ENCODE measurements at regions not wholly inside any gene's neighbourhood (a gene's known extent, or its start where the extent isn't known, plus 50 kb on each side); places are given as distances from the start of the nearest gene placed in this dataset.

DNA sequence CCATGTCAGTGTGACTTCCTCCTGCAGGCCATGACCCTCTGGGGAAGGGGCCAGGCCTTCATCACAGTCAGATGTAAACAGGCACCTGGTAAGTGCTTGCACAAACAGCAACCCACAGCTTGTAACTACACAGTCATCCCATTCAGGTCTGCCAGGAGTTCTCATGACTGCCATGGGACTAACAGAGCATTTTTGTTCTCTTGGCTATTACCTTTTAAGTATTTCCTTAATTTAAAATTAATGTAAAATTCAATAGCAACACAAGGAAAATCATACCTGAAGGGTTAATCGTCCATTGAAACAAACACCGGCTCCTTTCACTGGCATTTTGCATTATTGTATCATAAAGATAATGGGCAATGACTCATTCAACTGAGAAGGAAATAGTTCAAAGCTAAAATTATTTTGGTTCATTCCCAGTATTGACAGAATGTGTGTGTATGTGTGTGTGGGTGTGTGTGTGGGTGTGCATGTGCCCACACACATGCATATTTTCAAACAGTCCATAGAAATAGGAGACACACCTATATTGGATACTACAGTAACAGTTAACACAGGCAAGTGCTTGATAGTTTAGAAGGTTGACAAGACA is 307.9 kb downstream of the WDR11 start (continued):
- TF ChIP-seq SP1 (IDR thresholded peaks at IDR 0.05; ENCODE audit: low read depth) = peak; percentile 76
- TF ChIP-seq, protein P1, sequence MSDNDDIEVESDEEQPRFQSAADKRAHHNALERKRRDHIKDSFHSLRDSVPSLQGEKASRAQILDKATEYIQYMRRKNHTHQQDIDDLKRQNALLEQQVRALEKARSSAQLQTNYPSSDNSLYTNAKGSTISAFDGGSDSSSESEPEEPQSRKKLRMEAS (IDR thresholded peaks at IDR 0.05) = no peak; the same call in 1 of the 2 replicates
- TF ChIP-seq EZH2phosphoT487 (IDR thresholded peaks at IDR 0.05; ENCODE audit: borderline replicate concordance) = no peak
- TF ChIP-seq TCF7L2 (IDR thresholded peaks at IDR 0.05; ENCODE audit: borderline replicate concordance, extremely low read depth, insufficient read depth, insufficient read length) = no peak
- TF ChIP-seq, protein P2, sequence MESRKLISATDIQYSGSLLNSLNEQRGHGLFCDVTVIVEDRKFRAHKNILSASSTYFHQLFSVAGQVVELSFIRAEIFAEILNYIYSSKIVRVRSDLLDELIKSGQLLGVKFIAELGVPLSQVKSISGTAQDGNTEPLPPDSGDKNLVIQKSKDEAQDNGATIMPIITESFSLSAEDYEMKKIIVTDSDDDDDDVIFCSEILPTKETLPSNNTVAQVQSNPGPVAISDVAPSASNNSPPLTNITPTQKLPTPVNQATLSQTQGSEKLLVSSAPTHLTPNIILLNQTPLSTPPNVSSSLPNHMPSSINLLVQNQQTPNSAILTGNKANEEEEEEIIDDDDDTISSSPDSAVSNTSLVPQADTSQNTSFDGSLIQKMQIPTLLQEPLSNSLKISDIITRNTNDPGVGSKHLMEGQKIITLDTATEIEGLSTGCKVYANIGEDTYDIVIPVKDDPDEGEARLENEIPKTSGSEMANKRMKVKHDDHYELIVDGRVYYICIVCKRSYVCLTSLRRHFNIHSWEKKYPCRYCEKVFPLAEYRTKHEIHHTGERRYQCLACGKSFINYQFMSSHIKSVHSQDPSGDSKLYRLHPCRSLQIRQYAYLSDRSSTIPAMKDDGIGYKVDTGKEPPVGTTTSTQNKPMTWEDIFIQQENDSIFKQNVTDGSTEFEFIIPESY (IDR thresholded peaks at IDR 0.05; ENCODE audit: extremely low read depth, insufficient replicate concordance, low read length) = no peak
- no peak for TF ChIP-seq SIN3A (IDR thresholded peaks at IDR 0.05; ENCODE audit: low read depth)
- no peak for TF ChIP-seq ELF1 (IDR thresholded peaks at IDR 0.05; ENCODE audit: borderline replicate concordance, low read depth)
- TF ChIP-seq RAD21 (IDR thresholded peaks at IDR 0.05; ENCODE audit: low read depth) = no peak

DNA sequence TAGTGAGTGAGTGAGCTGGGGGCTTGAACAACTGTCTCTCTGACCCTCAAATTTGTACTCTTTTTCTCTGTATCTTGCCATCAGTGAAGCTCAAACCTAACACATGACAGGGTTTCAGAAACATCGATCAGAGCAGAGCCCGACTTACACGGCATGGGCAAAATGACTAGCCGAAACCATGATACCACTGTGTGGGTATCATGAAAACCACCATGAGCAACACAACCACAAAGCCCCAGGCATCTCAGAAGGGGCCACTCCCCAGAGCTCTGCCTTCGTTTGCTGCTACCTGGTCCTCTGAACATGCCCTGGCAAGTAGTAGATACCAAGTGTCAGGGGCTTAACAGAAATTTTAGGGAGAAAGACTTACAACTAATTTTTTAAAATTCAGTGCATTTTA is 308.5 kb downstream of the WDR11 start:
- intact Hi-C loops (cut with micrococcal nuclease) = loop anchor here (10.0 kb wide), 2 partner anchors 215 to 735 kb away; no protein-coding TSS in a partner anchor
- H3K27ac ChIP-seq (ENCODE audit: low read depth, low read length) = no peak overlapping the region
- H3K4me1 ChIP-seq (ENCODE audit: control insufficient read depth in 1 of 2, insufficient read depth in 2 of 2, low read length in 2 of 2) = peaks cover 16 to 27% of the 10 kb centered on the region in 2 experiments
- peaks cover 0 to 4% of the 10 kb centered on the region in 2 experiments; a peak in 1 of 4 replicates for H3K9me3 ChIP-seq (ENCODE audit: control insufficient read depth in 1 of 2, insufficient read depth in 1 of 2, low read depth in 1 of 2, low read length in 2 of 2)
- H2AFZ ChIP-seq (ENCODE audit: low read depth, low read length, poor library complexity, severe bottlenecking) = no peak overlapping the region
- H4K20me1 ChIP-seq (ENCODE audit: insufficient read depth) = no peaks in the 10 kb centered on the region
- no peaks in the 10 kb centered on the region for H3K36me3 ChIP-seq (ENCODE audit: control insufficient read depth in 1 of 2, insufficient read depth in 2 of 2, low read length in 2 of 2)
- no TSS peak for BruUV-seq (replicated peaks)
- H3K9ac ChIP-seq (ENCODE audit: low read length) = no peak overlapping the region
- H3K4me2 ChIP-seq (ENCODE audit: low read length) = peak overlapping the region; percentile 55
- CTCF ChIA-PET = interaction anchor here (1.0 to 1.5 kb wide), 2 partner anchors 503 to 741 kb away, joined by 3 read pairs; no protein-coding TSS in a partner anchor
- H3K27me3 ChIP-seq (ENCODE audit: insufficient read depth, low read length) = no peaks in the 10 kb centered on the region
- no peaks in the 10 kb centered on the region for H3K9me2 ChIP-seq (ENCODE audit: insufficient read depth)
- ATAC-seq (peak; percentile 8; the same call in 1 of the 2 replicates), DNase-seq (ENCODE audit: low read depth, low spot score) (no peak)
- RAD21 ChIA-PET (ENCODE audit: low non-redundant PET in 1 of 2, low total read pairs in 2 of 2, uncharacterized antibody in 2 of 2, unreplicated experiment in 2 of 2) = no interaction called here
- no peaks in the 10 kb centered on the region for H3K79me2 ChIP-seq (ENCODE audit: insufficient read depth, low read length)
- POLR2A ChIA-PET = no interaction called here
- H3K4me3 ChIP-seq (replicated peaks in 1 of 2; ENCODE audit: low read depth in 1 of 2, low read length in 2 of 2) = no peak overlapping the region
- TF ChIP-seq EGR1 (IDR thresholded peaks at IDR 0.05; ENCODE audit: low read depth) (no peak), POLR2A (IDR thresholded peaks at IDR 0.05; ENCODE audit: borderline replicate concordance, extremely low read depth, insufficient read depth, insufficient read length) (no peak), CBX3 (IDR thresholded peaks at IDR 0.05; ENCODE audit: low read depth) (no peak), EZH2 (IDR thresholded peaks at IDR 0.05) (no peak), ELF1 (IDR thresholded peaks at IDR 0.05; ENCODE audit: borderline replicate concordance, low read depth) (no peak), EZH2phosphoT487 (IDR thresholded peaks at IDR 0.05; ENCODE audit: borderline replicate concordance) (no peak), FOSL1 (IDR thresholded peaks at IDR 0.05; ENCODE audit: low read depth) (no peak), ZNF274 (IDR thresholded peaks at IDR 0.05; ENCODE audit: low read depth, low read length) (no peak), YY1 (IDR thresholded peaks at IDR 0.05; ENCODE audit: extremely low read depth, insufficient replicate concordance, low read depth, low read length) (no peak), SP1 (IDR thresholded peaks at IDR 0.05; ENCODE audit: low read depth) (no peak)
- TF ChIP-seq, protein P3, sequence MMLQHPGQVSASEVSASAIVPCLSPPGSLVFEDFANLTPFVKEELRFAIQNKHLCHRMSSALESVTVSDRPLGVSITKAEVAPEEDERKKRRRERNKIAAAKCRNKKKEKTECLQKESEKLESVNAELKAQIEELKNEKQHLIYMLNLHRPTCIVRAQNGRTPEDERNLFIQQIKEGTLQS (IDR thresholded peaks at IDR 0.05) = no peak
- TF ChIP-seq, protein P4, sequence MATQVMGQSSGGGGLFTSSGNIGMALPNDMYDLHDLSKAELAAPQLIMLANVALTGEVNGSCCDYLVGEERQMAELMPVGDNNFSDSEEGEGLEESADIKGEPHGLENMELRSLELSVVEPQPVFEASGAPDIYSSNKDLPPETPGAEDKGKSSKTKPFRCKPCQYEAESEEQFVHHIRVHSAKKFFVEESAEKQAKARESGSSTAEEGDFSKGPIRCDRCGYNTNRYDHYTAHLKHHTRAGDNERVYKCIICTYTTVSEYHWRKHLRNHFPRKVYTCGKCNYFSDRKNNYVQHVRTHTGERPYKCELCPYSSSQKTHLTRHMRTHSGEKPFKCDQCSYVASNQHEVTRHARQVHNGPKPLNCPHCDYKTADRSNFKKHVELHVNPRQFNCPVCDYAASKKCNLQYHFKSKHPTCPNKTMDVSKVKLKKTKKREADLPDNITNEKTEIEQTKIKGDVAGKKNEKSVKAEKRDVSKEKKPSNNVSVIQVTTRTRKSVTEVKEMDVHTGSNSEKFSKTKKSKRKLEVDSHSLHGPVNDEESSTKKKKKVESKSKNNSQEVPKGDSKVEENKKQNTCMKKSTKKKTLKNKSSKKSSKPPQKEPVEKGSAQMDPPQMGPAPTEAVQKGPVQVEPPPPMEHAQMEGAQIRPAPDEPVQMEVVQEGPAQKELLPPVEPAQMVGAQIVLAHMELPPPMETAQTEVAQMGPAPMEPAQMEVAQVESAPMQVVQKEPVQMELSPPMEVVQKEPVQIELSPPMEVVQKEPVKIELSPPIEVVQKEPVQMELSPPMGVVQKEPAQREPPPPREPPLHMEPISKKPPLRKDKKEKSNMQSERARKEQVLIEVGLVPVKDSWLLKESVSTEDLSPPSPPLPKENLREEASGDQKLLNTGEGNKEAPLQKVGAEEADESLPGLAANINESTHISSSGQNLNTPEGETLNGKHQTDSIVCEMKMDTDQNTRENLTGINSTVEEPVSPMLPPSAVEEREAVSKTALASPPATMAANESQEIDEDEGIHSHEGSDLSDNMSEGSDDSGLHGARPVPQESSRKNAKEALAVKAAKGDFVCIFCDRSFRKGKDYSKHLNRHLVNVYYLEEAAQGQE (IDR thresholded peaks at IDR 0.05; ENCODE audit: low read depth) = no peak
- TF ChIP-seq, protein P1 (IDR thresholded peaks at IDR 0.05) = no peak
